Choroid plexus epithelial cell (primary cell): ENCODE measurements at regions not wholly inside any gene's neighbourhood (a gene's known extent, or its start where the extent isn't known, plus 50 kb on each side); places are given as distances from the start of the nearest gene placed in this dataset.

Experiments used
- DNase-seq: peaks from one replicate; pipeline ENCODE4 v3.0.0-alpha.2; 2010; ENCODE audit warnings: low read depth
- H3K4me3 ChIP-seq: 2 replicates; pipeline ENCODE4 v1.5.1; 2011; ENCODE audit warnings: low read depth, mild to moderate bottlenecking, control low read depth, low read length, moderate library complexity
- CTCF ChIP-seq: conservative IDR thresholded peaks from 2 replicates; pipeline ENCODE4 v1.5.1; 2011; ENCODE audit warnings: low read depth, mild to moderate bottlenecking, control low read depth, inconsistent platforms, low read length, moderate library complexity

- no peak overlapping the region for H3K4me3 ChIP-seq
- no peak for TF ChIP-seq CTCF
- DNase-seq = no peak
Measured at GRCh38 chr13:58397596-58398387, 766.2 kb downstream of the PCDH17 start.

- no peak overlapping the region for H3K4me3 ChIP-seq
- TF ChIP-seq CTCF = no peak
- no peak for DNase-seq
Measured at GRCh38 chr13:58399263-58399662, 767.7 kb downstream of the PCDH17 start.

- DNase-seq = no peak
- no peak for TF ChIP-seq CTCF
- H3K4me3 ChIP-seq = no peak overlapping the region
Measured at GRCh38 chr13:58406545-58406944, 775.0 kb downstream of the PCDH17 start.

- no peak for DNase-seq
- no peak for TF ChIP-seq CTCF
- no peak overlapping the region for H3K4me3 ChIP-seq
Measured at GRCh38 chr13:58429917-58430316, 798.4 kb downstream of the PCDH17 start.

DNA sequence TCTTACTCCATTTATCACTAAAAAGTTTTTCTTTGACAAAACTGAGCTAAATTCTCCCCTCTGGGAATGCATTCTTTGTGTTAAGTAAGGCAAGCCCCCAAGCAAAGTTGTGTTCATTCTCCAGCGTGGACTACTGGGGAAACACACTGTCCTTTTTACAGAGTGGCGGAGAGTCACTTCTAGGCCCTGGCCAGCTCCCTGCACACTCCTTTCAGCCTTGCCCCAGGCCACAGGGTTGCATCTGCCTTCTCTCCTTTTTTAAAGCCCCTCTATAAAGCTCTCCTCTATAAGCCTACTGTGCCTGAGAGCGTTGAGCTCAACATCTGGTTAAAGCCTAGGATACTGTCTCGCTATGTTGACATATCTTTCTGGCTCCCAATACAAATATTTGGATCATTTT, 803.4 kb downstream of the PCDH17 start:
- H3K4me3 ChIP-seq = no peak overlapping the region
- no peak for DNase-seq
- TF ChIP-seq CTCF = no peak

- no peak for TF ChIP-seq CTCF
- no peak overlapping the region for H3K4me3 ChIP-seq
- DNase-seq = no peak
Measured at GRCh38 chr13:58437427-58437826, 805.9 kb downstream of the PCDH17 start.

- H3K4me3 ChIP-seq = no peak overlapping the region
- no peak for DNase-seq
- no peak for TF ChIP-seq CTCF
Measured at GRCh38 chr13:58446979-58447378, 815.4 kb downstream of the PCDH17 start.
